Colonic mucosa (tissue), 4 donors: ENCODE measurements at regions not wholly inside any gene's neighbourhood (a gene's known extent, or its start where the extent isn't known, plus 50 kb on each side); places are given as distances from the start of the nearest gene placed in this dataset.

ENCODE experiments used
- DNase-seq: peaks from one replicate; pipeline ENCODE4 v3.0.0-alpha.2; 2020
- H3K27ac ChIP-seq: fragments of 200-600 bp; one replicate; pipeline ENCODE4 v1.8.0; 2021
- H3K27me3 ChIP-seq: fragments of 200-600 bp; one replicate; pipeline ENCODE4 v1.8.0; 2021
- H3K36me3 ChIP-seq: fragments of 200-600 bp; one replicate; pipeline ENCODE4 v1.8.0; 2021
- H3K4me1 ChIP-seq: fragments of 200-600 bp; one replicate; pipeline ENCODE4 v1.8.0; 2021; ENCODE audit warnings: mild to moderate bottlenecking
- H3K4me3 ChIP-seq: fragments of 200-600 bp; one replicate; pipeline ENCODE4 v1.8.0; 2021
- H3K9ac ChIP-seq, 2 donors: one replicate each; pipeline ENCODE4 v1.7.0; 2013; ENCODE audit warnings: control low read depth in 2 of 2, low read depth in 2 of 2, low read length in 2 of 2
- H3K9me3 ChIP-seq: fragments of 200-600 bp; one replicate; pipeline ENCODE4 v1.8.0; 2021
- CTCF ChIP-seq: fragments of 200-600 bp; IDR thresholded peaks from one replicate; pipeline ENCODE4 v1.8.0; 2022; ENCODE audit warnings: antibody characterized with exemption, mild to moderate bottlenecking
- intact Hi-C: fragments of 100-400 bp; cut with DNase I; formaldehyde crosslinking; loops from one replicate; pipeline ENCODE4 v1.14.1; 2022
- donor health status: healthy.
- donor health status: DM: no; HTN: no; CAD: no.
- donor health status: DM: no; HTN: no; CAD: no.

GRCh38 chr5:138648841-138649240 lies 73.6 kb upstream of the HSPA9 start:
- TF ChIP-seq CTCF, result no peak
- Histone ChIP-seq H3K9ac (no peak overlapping the region), H3K4me1 (no peaks in the 10 kb centered on the region), H3K9me3 (no peaks in the 10 kb centered on the region), H3K36me3 (no peaks in the 10 kb centered on the region), H3K4me3 (no peak overlapping the region), H3K27ac (no peak overlapping the region), H3K27me3 (no peaks in the 10 kb centered on the region)
- DNase-seq, result no peak
- intact Hi-C loops, result no loop called here

GRCh38 chr5:138647794-138648410 lies 72.7 kb upstream of the HSPA9 start:
- no peaks in the 10 kb centered on the region for H3K27me3 ChIP-seq
- no peaks in the 10 kb centered on the region for H3K9me3 ChIP-seq
- H3K27ac ChIP-seq, result no peak overlapping the region
- no peak for TF ChIP-seq CTCF
- no peak overlapping the region for H3K4me3 ChIP-seq
- H3K36me3 ChIP-seq, result no peaks in the 10 kb centered on the region
- no peak for DNase-seq
- no peak overlapping the region for H3K9ac ChIP-seq
- H3K4me1 ChIP-seq, result no peaks in the 10 kb centered on the region
- intact Hi-C loops, result no loop called here

- TF ChIP-seq CTCF, result no peak
- Histone ChIP-seq H3K9me3 (no peaks in the 10 kb centered on the region), H3K27me3 (no peaks in the 10 kb centered on the region), H3K27ac (no peak overlapping the region), H3K9ac (no peak overlapping the region), H3K4me3 (no peak overlapping the region), H3K36me3 (no peaks in the 10 kb centered on the region), H3K4me1 (no peaks in the 10 kb centered on the region)
- intact Hi-C loops, result no loop called here
- no peak for DNase-seq
Measured at GRCh38 chr5:138647261-138647788, 72.1 kb upstream of the HSPA9 start.

- DNase-seq, result no peak
- H3K4me3 ChIP-seq, result no peak overlapping the region
- no peaks in the 10 kb centered on the region for H3K27me3 ChIP-seq
- TF ChIP-seq CTCF, result no peak
- H3K27ac ChIP-seq, result no peak overlapping the region
- H3K4me1 ChIP-seq, result no peaks in the 10 kb centered on the region
- H3K36me3 ChIP-seq, result no peaks in the 10 kb centered on the region
- H3K9me3 ChIP-seq, result no peaks in the 10 kb centered on the region
- intact Hi-C loops, result no loop called here
- no peak overlapping the region for H3K9ac ChIP-seq
Measured at GRCh38 chr5:138646671-138647070, 71.5 kb upstream of the HSPA9 start.

- no peak for TF ChIP-seq CTCF
- Histone ChIP-seq H3K27me3 (no peaks in the 10 kb centered on the region), H3K9ac (no peak overlapping the region), H3K36me3 (no peaks in the 10 kb centered on the region), H3K27ac (no peak overlapping the region), H3K9me3 (no peaks in the 10 kb centered on the region), H3K4me1 (no peaks in the 10 kb centered on the region), H3K4me3 (no peak overlapping the region)
- intact Hi-C loops, result no loop called here
- DNase-seq, result no peak
Measured at GRCh38 chr5:138645778-138646575, 70.8 kb upstream of the HSPA9 start.
